ENCODE measurements at regions not wholly inside any gene's neighbourhood (a gene's known extent, or its start where the extent isn't known, plus 50 kb on each side); places are given as distances from the start of the nearest gene placed in this dataset.

GRCh38 chr14:30330445-30330844, 228.5 kb upstream of the G2E3 start:
- Histone ChIP-seq H2BK5ac (ENCODE audit: insufficient read length, low read length) (no peak overlapping the region), H3K27me3 (ENCODE audit: insufficient read depth, low read length) (no peaks in the 10 kb centered on the region), H3K79me2 (ENCODE audit: insufficient read depth, low read length) (no peaks in the 10 kb centered on the region), H3T11ph (ENCODE audit: low read length) (no peak overlapping the region), H3K9ac (ENCODE audit: extremely low read depth, insufficient read length, low read length) (no peak overlapping the region), H4K91ac (ENCODE audit: insufficient read length, low read depth, low read length) (no peak overlapping the region), H3K4me2 (ENCODE audit: insufficient read depth, insufficient read length, low read length) (no peak overlapping the region), H3K23me2 (ENCODE audit: insufficient read length, low read depth, low read length, poor library complexity, severe bottlenecking) (no peaks in the 10 kb centered on the region), H4K5ac (ENCODE audit: insufficient read length, low read depth, low read length) (no peak overlapping the region), H3K23ac (ENCODE audit: insufficient read length, low read depth, low read length) (no peak overlapping the region), H2BK20ac (ENCODE audit: low read depth, low read length, poor library complexity, severe bottlenecking) (no peak overlapping the region), H2BK12ac (ENCODE audit: insufficient read length, low read depth, low read length) (no peak overlapping the region), H3K27ac (ENCODE audit: insufficient read length, low read depth, low read length) (no peak overlapping the region), H3K9me3 (ENCODE audit: control insufficient read depth, low read depth, low read length) (no peaks in the 10 kb centered on the region), H3K4ac (ENCODE audit: low read depth, low read length) (no peak overlapping the region), H2AK5ac (ENCODE audit: insufficient read length, low read length) (no peak overlapping the region), H2BK15ac (ENCODE audit: low read depth, low read length) (no peak overlapping the region), H3K18ac (ENCODE audit: insufficient read length, low read depth, low read length) (no peak overlapping the region), H3K56ac (ENCODE audit: insufficient read length, low read depth, low read length) (no peak overlapping the region), H3K4me1 (ENCODE audit: insufficient read depth, low read length) (no peaks in the 10 kb centered on the region), H3K79me1 (ENCODE audit: insufficient read depth, low read depth, low read length, poor library complexity, severe bottlenecking) (no peaks in the 10 kb centered on the region), H3K14ac (ENCODE audit: insufficient read depth, low read length) (no peak overlapping the region), H2BK120ac (ENCODE audit: low read depth, low read length, poor library complexity, severe bottlenecking) (no peak overlapping the region), H2AFZ (ENCODE audit: low read length) (no peak overlapping the region), H4K20me1 (ENCODE audit: control insufficient read depth, insufficient read depth, insufficient read length) (no peaks in the 10 kb centered on the region), H4K8ac (replicated peaks; ENCODE audit: insufficient read length, low read depth, low read length) (no peak overlapping the region)
- H3K36me3 Mint-ChIP-seq (ENCODE audit: insufficient read depth in 1 of 3, low read depth in 3 of 3) = no peaks in the 10 kb centered on the region
- TF ChIP-seq CTCF (conservative IDR thresholded peaks at IDR 0.05) = peak; percentile 67
- DNase-seq = no peak
- H3K9me3 Mint-ChIP-seq = peaks cover 0 to 11% of the 10 kb centered on the region in 2 experiments; a peak in 2 of 5 replicates
- peaks cover 7% of the 10 kb centered on the region in 2 experiments for H3K4me1 Mint-ChIP-seq
- H3K27me3 Mint-ChIP-seq (ENCODE audit: low read depth) = no peaks in the 10 kb centered on the region
- no peak overlapping the region for H3K4me3 Mint-ChIP-seq
- H3K27ac Mint-ChIP-seq = no peak overlapping the region

All from H9 (cell line).